Liver (tissue), 8 donors: ENCODE measurements at regions not wholly inside any gene's neighbourhood (a gene's known extent, or its start where the extent isn't known, plus 50 kb on each side); places are given as distances from the start of the nearest gene placed in this dataset.

Experiments used
- DNase-seq: peaks from one replicate; pipeline ENCODE4 v3.0.0-alpha.2; 2017; ENCODE audit warnings: low spot score
- H3K27ac ChIP-seq, 2 donors: one replicate each; pipeline ENCODE4 v1.7.0; 2013; ENCODE audit warnings: inconsistent platforms in 2 of 2, low read length in 2 of 2, control low read depth in 1 of 2, low read depth in 1 of 2, mild to moderate bottlenecking in 1 of 2
- H3K27me3 ChIP-seq, 4 donors: one replicate each; pipeline versions ENCODE4 v1.6.1 to v1.7.0; 2013; ENCODE audit warnings: low read length in 3 of 4, inconsistent platforms in 1 of 4, mild to moderate bottlenecking in 1 of 4, moderate library complexity in 1 of 4; ENCODE audit not compliant: control insufficient read depth in 4 of 4, insufficient read depth in 4 of 4
- H3K36me3 ChIP-seq, 4 donors: one replicate each; pipeline versions ENCODE4 v1.6.1 to v1.7.0; 2013; ENCODE audit warnings: low read length in 3 of 4, mild to moderate bottlenecking in 3 of 4, low read depth in 1 of 4, moderate library complexity in 1 of 4; ENCODE audit not compliant: control insufficient read depth in 4 of 4, insufficient read depth in 3 of 4
- H3K4me1 ChIP-seq, 4 donors: one replicate each; pipeline versions ENCODE4 v1.6.1 to v1.7.0; 2013; ENCODE audit warnings: low read length in 3 of 4, mild to moderate bottlenecking in 3 of 4, moderate library complexity in 1 of 4; ENCODE audit not compliant: control insufficient read depth in 4 of 4, insufficient read depth in 4 of 4
- H3K4me3 ChIP-seq, 3 donors: one replicate each; pipeline versions ENCODE4 v1.6.1 to v1.7.0; 2013; ENCODE audit warnings: low read length in 3 of 3, control low read depth in 1 of 3, low read depth in 1 of 3, mild to moderate bottlenecking in 1 of 3
- H3K9ac ChIP-seq, 2 donors: one replicate each; pipeline ENCODE4 v1.7.0; 2013; ENCODE audit warnings: low read length in 2 of 2, mild to moderate bottlenecking in 2 of 2, moderate library complexity in 2 of 2, control low read depth in 1 of 2, low read depth in 1 of 2
- H3K9me3 ChIP-seq, 4 donors: one replicate each; pipeline versions ENCODE4 v1.6.1 to v1.7.0; 2013; ENCODE audit warnings: low read length in 3 of 4; ENCODE audit not compliant: control insufficient read depth in 4 of 4
- ATF3 ChIP-seq: IDR thresholded peaks from 2 replicates; pipeline ENCODE4 v1.6.1; 2016; ENCODE audit warnings: antibody characterized with exemption
- CTCF ChIP-seq: fragments of 150-350 bp; IDR thresholded peaks from 2 replicates; pipeline ENCODE4 v1.5.1; 2017; ENCODE audit warnings: improper control_type of control experiment, low read depth, low read length; ENCODE audit not compliant: missing input control
- EGR1 ChIP-seq, 2 donors: IDR thresholded peaks; 2 replicates each; pipeline ENCODE4 v1.6.1; 2016 to 2018; ENCODE audit warnings: antibody characterized with exemption in 2 of 2, low read depth in 2 of 2
- FOXA1 ChIP-seq: IDR thresholded peaks from 2 replicates; pipeline ENCODE4 v1.6.1; 2016; ENCODE audit warnings: antibody characterized with exemption
- FOXA2 ChIP-seq: IDR thresholded peaks from 2 replicates; pipeline ENCODE4 v1.6.1; 2016; ENCODE audit warnings: antibody characterized with exemption
- GABPA ChIP-seq, 2 donors: IDR thresholded peaks in 1 of 2; conservative IDR thresholded peaks in 1 of 2; 2 replicates each; pipeline ENCODE4 v1.6.1; 2016; ENCODE audit warnings: antibody characterized with exemption in 2 of 2, mild to moderate bottlenecking in 1 of 2, moderate library complexity in 1 of 2
- HNF4A ChIP-seq, 2 donors: conservative IDR thresholded peaks; 2 replicates each; pipeline ENCODE4 v1.6.1; 2016; ENCODE audit warnings: antibody characterized with exemption in 2 of 2, mild to moderate bottlenecking in 2 of 2
- HNF4G ChIP-seq: IDR thresholded peaks from 2 replicates; pipeline ENCODE4 v1.6.1; 2016; ENCODE audit warnings: antibody characterized with exemption
- JUND ChIP-seq, 2 donors: IDR thresholded peaks; 2 replicates each; pipeline ENCODE4 v1.6.1; 2016; ENCODE audit warnings: antibody characterized with exemption in 2 of 2
- MAX ChIP-seq: IDR thresholded peaks from 2 replicates; pipeline ENCODE4 v1.6.1; 2016; ENCODE audit warnings: antibody characterized with exemption
- NR2F2 ChIP-seq: IDR thresholded peaks from 2 replicates; pipeline ENCODE4 v1.6.1; 2016; ENCODE audit warnings: antibody characterized with exemption
- REST ChIP-seq: IDR thresholded peaks from 2 replicates; pipeline ENCODE4 v1.6.1; 2016; ENCODE audit warnings: antibody characterized with exemption, mild to moderate bottlenecking
- RXRA ChIP-seq, 2 donors: IDR thresholded peaks; 2 replicates each; pipeline ENCODE4 v1.6.1; 2017 to 2018; ENCODE audit warnings: antibody characterized with exemption in 2 of 2, mild to moderate bottlenecking in 1 of 2
- TAF1 ChIP-seq: conservative IDR thresholded peaks from 2 replicates; pipeline ENCODE4 v1.6.1; 2016; ENCODE audit warnings: antibody characterized with exemption, mild to moderate bottlenecking
- YY1 ChIP-seq: IDR thresholded peaks from 2 replicates; pipeline ENCODE4 v1.6.1; 2016; ENCODE audit warnings: antibody characterized with exemption, mild to moderate bottlenecking
- ZBTB33 ChIP-seq: IDR thresholded peaks from 2 replicates; pipeline ENCODE4 v1.6.1; 2016; ENCODE audit warnings: antibody characterized with exemption
- WGBS: extraction: QIAGEN DNeasy Blood & Tissue Kit; methylation state at CpG from one replicate; pipeline ENCODE4 v1.1.7; 2013; 5-methylcytosine and 5-hydroxymethylcytosine counted together
- donor health status: healthy.
- donor health status: healthy.
- donor health status: healthy.
- donor health status: healthy.
- donor health status: healthy.

GRCh38 chr2:58585233-58585632 lies 344.1 kb upstream of the FANCL start (continued):
- no peak for TF ChIP-seq REST
- TF ChIP-seq HNF4A (conservative IDR thresholded peaks at IDR 0.05): no peak
- TF ChIP-seq TAF1: no peak
- TF ChIP-seq FOXA1: no peak
- TF ChIP-seq HNF4G: no peak
- TF ChIP-seq YY1: no peak
- TF ChIP-seq RXRA (IDR thresholded peaks at IDR 0.05): no peak
- no peak for TF ChIP-seq JUND (IDR thresholded peaks at IDR 0.05)
- TF ChIP-seq FOXA2: no peak

- TF ChIP-seq ATF3 (no peak), JUND (IDR thresholded peaks at IDR 0.05) (no peak), HNF4A (conservative IDR thresholded peaks at IDR 0.05) (no peak), CTCF (no peak), TAF1 (no peak), ZBTB33 (no peak), REST (no peak), FOXA2 (no peak), GABPA (IDR thresholded peaks at IDR 0.05 in 1 of 2, conservative IDR thresholded peaks at IDR 0.05 in 1 of 2) (no peak), YY1 (no peak), NR2F2 (no peak), EGR1 (IDR thresholded peaks at IDR 0.05; ENCODE audit: low read depth in 2 of 2) (no peak), MAX (no peak), HNF4G (no peak)
- H3K27ac ChIP-seq: no peak overlapping the region
- 82% methylated on average over 4 of the region's 4 CpGs for WGBS
Observed at GRCh38 chr2:58584606-58585118, 343.5 kb upstream of the FANCL start.

More at GRCh38 chr2:58584606-58585118, 343.5 kb upstream of the FANCL start:
- no peak overlapping the region for H3K9ac ChIP-seq
- H3K27me3 ChIP-seq: no peaks in the 10 kb centered on the region
- H3K4me1 ChIP-seq: no peaks in the 10 kb centered on the region
- H3K4me3 ChIP-seq: no peak overlapping the region
- H3K36me3 ChIP-seq: no peaks in the 10 kb centered on the region
- DNase-seq: no peak
- no peaks in the 10 kb centered on the region for H3K9me3 ChIP-seq
